MM.1S (cell line): ENCODE measurements at regions not wholly inside any gene's neighbourhood (a gene's known extent, or its start where the extent isn't known, plus 50 kb on each side); places are given as distances from the start of the nearest gene placed in this dataset.

Experiments
- DNase-seq: peaks from one replicate; pipeline ENCODE4 v3.0.0-alpha.2; 2015
- H2AFZ ChIP-seq: fragments of 300-600 bp; sonication (generic); 2 replicates; pipeline ENCODE4 v1.6.0; 2016; ENCODE audit warnings: antibody characterized with exemption, low read length
- H3F3A ChIP-seq: fragments of 300-600 bp; sonication (generic); 2 replicates; pipeline ENCODE4 v1.6.1; 2016; ENCODE audit warnings: mild to moderate bottlenecking, antibody characterized with exemption, low read length, moderate library complexity, mixed read lengths; ENCODE audit not compliant: insufficient read depth
- H3K27ac ChIP-seq: fragments of 300-600 bp; sonication (generic); 2 replicates; pipeline ENCODE4 v1.5.1; 2016; ENCODE audit warnings: mild to moderate bottlenecking, low read length
- H3K27me3 ChIP-seq: fragments of 300-600 bp; sonication (generic); replicated peaks from 2 replicates; pipeline ENCODE4 v1.6.0; 2016; ENCODE audit warnings: low read length; ENCODE audit not compliant: insufficient read depth
- H3K36me3 ChIP-seq: fragments of 300-600 bp; sonication (generic); replicated peaks from 2 replicates; pipeline ENCODE4 v1.6.1; 2016; ENCODE audit warnings: mild to moderate bottlenecking, low read length, mixed read lengths; ENCODE audit not compliant: insufficient read depth
- H3K4me1 ChIP-seq: fragments of 300-600 bp; sonication (generic); 2 replicates; pipeline ENCODE4 v1.6.1; 2016; ENCODE audit warnings: low read length, mixed read lengths
- H3K4me2 ChIP-seq: fragments of 300-600 bp; sonication (generic); 2 replicates; pipeline ENCODE4 v1.6.0; 2016; ENCODE audit warnings: low read depth, low read length
- H3K4me3 ChIP-seq: fragments of 300-600 bp; sonication (generic); 2 replicates; pipeline ENCODE4 v1.5.1; 2016; ENCODE audit warnings: low read length, mixed read lengths
- H3K79me2 ChIP-seq: fragments of 300-600 bp; sonication (generic); 2 replicates; pipeline ENCODE4 v1.6.1; 2016; ENCODE audit warnings: mixed run types, low read length, mixed read lengths
- H3K9ac ChIP-seq: fragments of 300-600 bp; sonication (generic); 2 replicates; pipeline ENCODE4 v1.6.1; 2016; ENCODE audit warnings: low read length, mixed read lengths
- H3K9me2 ChIP-seq: fragments of 300-600 bp; sonication (generic); replicated peaks from 2 replicates; pipeline ENCODE4 v1.6.1; 2016; ENCODE audit warnings: mild to moderate bottlenecking, low read length, mixed read lengths; ENCODE audit not compliant: insufficient read depth
- H3K9me3 ChIP-seq: fragments of 300-600 bp; sonication (generic); replicated peaks from 2 replicates; pipeline ENCODE4 v1.6.1; 2016; ENCODE audit warnings: mild to moderate bottlenecking, low read length, mixed read lengths; ENCODE audit not compliant: insufficient read depth
- H4K20me1 ChIP-seq: fragments of 300-600 bp; sonication (generic); 2 replicates; pipeline ENCODE4 v1.6.1; 2016; ENCODE audit warnings: mild to moderate bottlenecking, low read length, moderate library complexity, mixed read lengths; ENCODE audit not compliant: insufficient read depth
- CTCF ChIP-seq: fragments of 300-600 bp; sonication (generic); IDR thresholded peaks from 2 replicates; pipeline ENCODE4 v1.5.1; 2016; ENCODE audit warnings: antibody characterized with exemption, low read length, mixed read lengths
- EZH2 ChIP-seq: fragments of 300-600 bp; sonication (generic); optimal IDR thresholded peaks from 2 replicates; pipeline ENCODE3; 2017; ENCODE audit warnings: low read depth, mild to moderate bottlenecking, antibody characterized with exemption, low read length, mixed read lengths
- EZH2phosphoT487 ChIP-seq: fragments of 300-600 bp; sonication (generic); IDR thresholded peaks from 2 replicates; pipeline ENCODE4 v1.6.1; 2018; ENCODE audit warnings: antibody characterized with exemption, low read length

- Histone ChIP-seq H3K9me3 (no peaks in the 10 kb centered on the region), H3K4me1 (no peaks in the 10 kb centered on the region), H3K9ac (no peak overlapping the region), H4K20me1 (no peaks in the 10 kb centered on the region), H3K4me3 (no peak overlapping the region), H3K36me3 (no peaks in the 10 kb centered on the region), H3K4me2 (no peak overlapping the region), H3K79me2 (no peaks in the 10 kb centered on the region), H2AFZ (no peak overlapping the region), H3F3A (no peaks in the 10 kb centered on the region), H3K27ac (no peak overlapping the region), H3K27me3 (peaks cover 65% of the 10 kb centered on the region), H3K9me2 (no peaks in the 10 kb centered on the region)
- DNase-seq: no peak
- no peak for TF ChIP-seq EZH2
- TF ChIP-seq CTCF: no peak
- no peak for TF ChIP-seq EZH2phosphoT487
Measured at GRCh38 chr16:85208181-85208580, 95.9 kb upstream of the CIBAR2 start.

GRCh38 chr16:85208643-85209520, 96.6 kb upstream of the CIBAR2 start:
- no peaks in the 10 kb centered on the region for H3K36me3 ChIP-seq
- H3K27me3 ChIP-seq: peaks cover 72% of the 10 kb centered on the region
- no peak overlapping the region for H3K27ac ChIP-seq
- no peaks in the 10 kb centered on the region for H3K9me3 ChIP-seq
- no peaks in the 10 kb centered on the region for H3K9me2 ChIP-seq
- no peaks in the 10 kb centered on the region for H3K79me2 ChIP-seq
- H3K4me2 ChIP-seq: no peak overlapping the region
- no peak for TF ChIP-seq EZH2phosphoT487
- no peak for TF ChIP-seq EZH2
- no peak for TF ChIP-seq CTCF
- H4K20me1 ChIP-seq: no peaks in the 10 kb centered on the region
- no peaks in the 10 kb centered on the region for H3K4me1 ChIP-seq
- H3K9ac ChIP-seq: no peak overlapping the region
- H2AFZ ChIP-seq: no peak overlapping the region
- no peak for DNase-seq
- H3F3A ChIP-seq: no peaks in the 10 kb centered on the region
- H3K4me3 ChIP-seq: no peak overlapping the region

- Histone ChIP-seq H3K9me2 (no peaks in the 10 kb centered on the region), H3K36me3 (no peaks in the 10 kb centered on the region), H3K27ac (no peak overlapping the region), H2AFZ (no peak overlapping the region), H3K4me3 (no peak overlapping the region), H3K79me2 (no peaks in the 10 kb centered on the region), H4K20me1 (no peaks in the 10 kb centered on the region), H3K4me1 (no peaks in the 10 kb centered on the region), H3F3A (no peaks in the 10 kb centered on the region), H3K27me3 (peaks cover 75% of the 10 kb centered on the region), H3K9ac (no peak overlapping the region), H3K9me3 (no peaks in the 10 kb centered on the region), H3K4me2 (no peak overlapping the region)
- no peak for TF ChIP-seq EZH2
- no peak for TF ChIP-seq EZH2phosphoT487
- TF ChIP-seq CTCF: no peak
- no peak for DNase-seq
Measured at GRCh38 chr16:85209526-85210121, 97.4 kb upstream of the CIBAR2 start.
